ENCODE measurements at regions not wholly inside any gene's neighbourhood (a gene's known extent, or its start where the extent isn't known, plus 50 kb on each side); places are given as distances from the start of the nearest gene placed in this dataset.

GRCh38 chr10:84848967-84849366, 520.6 kb downstream of the CCSER2 start:
- H3K4me1 ChIP-seq (ENCODE audit: insufficient read depth, low read length): no peaks in the 10 kb centered on the region
- ChIA-PET POLR2A (no interaction called here), CTCF (no interaction called here)
- no peaks in the 10 kb centered on the region for H3K36me3 Mint-ChIP-seq (ENCODE audit: low read depth)
- H3K27ac Mint-ChIP-seq: no peak overlapping the region
- H3K27me3 ChIP-seq (ENCODE audit: control insufficient read depth in 1 of 2, insufficient read depth in 2 of 2, low read length in 2 of 2): no peaks in the 10 kb centered on the region
- no peaks in the 10 kb centered on the region for H3K4me1 Mint-ChIP-seq (ENCODE audit: low read depth)
- H3K27me3 Mint-ChIP-seq: peaks cover 4% of the 10 kb centered on the region
- no peak overlapping the region for H3K4me3 ChIP-seq (ENCODE audit: low read length)
- intact Hi-C loops (cut with DNase I, micrococcal nuclease): loop anchor here in 1 of 2 experiments (5.0 kb wide), 1 partner anchor 1528 kb away; no protein-coding TSS in a partner anchor
- ATAC-seq (ENCODE audit: poor library complexity) (no peak), DNase-seq (no peak)
- H3K9me3 ChIP-seq (ENCODE audit: control insufficient read depth in 1 of 2, insufficient read depth in 1 of 2, low read length in 2 of 2): no peaks in the 10 kb centered on the region
- no peaks in the 10 kb centered on the region for H3K36me3 ChIP-seq (ENCODE audit: insufficient read depth, low read length)
- TF ChIP-seq CTCF (IDR thresholded peaks at IDR 0.05): no peak
- H3K4me3 Mint-ChIP-seq: no peak overlapping the region
- no peaks in the 10 kb centered on the region for H3K9me3 Mint-ChIP-seq
- no peak overlapping the region for H3K27ac ChIP-seq (ENCODE audit: low read depth in 1 of 2, low read length in 2 of 2)

GRCh38 chr10:84850826-84851225, 522.4 kb downstream of the CCSER2 start:
- Histone ChIP-seq H3K27me3 (ENCODE audit: control insufficient read depth in 1 of 2, insufficient read depth in 2 of 2, low read length in 2 of 2) (no peaks in the 10 kb centered on the region), H3K4me3 (ENCODE audit: low read length) (no peak overlapping the region), H3K27ac (ENCODE audit: low read depth in 1 of 2, low read length in 2 of 2) (no peak overlapping the region), H3K4me1 (ENCODE audit: insufficient read depth, low read length) (no peaks in the 10 kb centered on the region), H3K36me3 (ENCODE audit: insufficient read depth, low read length) (no peaks in the 10 kb centered on the region), H3K9me3 (ENCODE audit: control insufficient read depth in 1 of 2, insufficient read depth in 1 of 2, low read length in 2 of 2) (no peaks in the 10 kb centered on the region)
- POLR2A ChIA-PET: no interaction called here
- CTCF ChIA-PET: no interaction called here
- Mint-ChIP-seq H3K9me3 (no peaks in the 10 kb centered on the region), H3K27ac (no peak overlapping the region), H3K27me3 (peaks cover 11% of the 10 kb centered on the region), H3K4me1 (ENCODE audit: low read depth) (no peaks in the 10 kb centered on the region), H3K4me3 (no peak overlapping the region), H3K36me3 (ENCODE audit: low read depth) (no peaks in the 10 kb centered on the region)
- TF ChIP-seq CTCF (IDR thresholded peaks at IDR 0.05): no peak
- intact Hi-C loops (cut with DNase I, micrococcal nuclease): no loop called here
- ATAC-seq (ENCODE audit: poor library complexity): no peak
- DNase-seq: no peak

- no peaks in the 10 kb centered on the region for H3K4me1 Mint-ChIP-seq (ENCODE audit: low read depth)
- H3K36me3 ChIP-seq (ENCODE audit: insufficient read depth, low read length): no peaks in the 10 kb centered on the region
- ChIA-PET POLR2A (no interaction called here), CTCF (no interaction called here)
- no peak overlapping the region for H3K4me3 ChIP-seq (ENCODE audit: low read length)
- no peak overlapping the region for H3K27ac ChIP-seq (ENCODE audit: low read depth in 1 of 2, low read length in 2 of 2)
- no peak for TF ChIP-seq CTCF (IDR thresholded peaks at IDR 0.05)
- ATAC-seq (ENCODE audit: poor library complexity): no peak
- no peaks in the 10 kb centered on the region for H3K27me3 ChIP-seq (ENCODE audit: control insufficient read depth in 1 of 2, insufficient read depth in 2 of 2, low read length in 2 of 2)
- H3K4me1 ChIP-seq (ENCODE audit: insufficient read depth, low read length): no peaks in the 10 kb centered on the region
- H3K4me3 Mint-ChIP-seq: no peak overlapping the region
- H3K27ac Mint-ChIP-seq: no peak overlapping the region
- H3K9me3 ChIP-seq (ENCODE audit: control insufficient read depth in 1 of 2, insufficient read depth in 1 of 2, low read length in 2 of 2): no peaks in the 10 kb centered on the region
- DNase-seq: no peak
- no peaks in the 10 kb centered on the region for H3K36me3 Mint-ChIP-seq (ENCODE audit: low read depth)
- peaks cover 13% of the 10 kb centered on the region for H3K27me3 Mint-ChIP-seq
- intact Hi-C loops (cut with DNase I, micrococcal nuclease): no loop called here
- no peaks in the 10 kb centered on the region for H3K9me3 Mint-ChIP-seq
These were observed 526.0 kb downstream of the CCSER2 start for GRCh38 chr10:84854439-84854838.
